HEK293 (cell line): ENCODE measurements at regions not wholly inside any gene's neighbourhood (a gene's known extent, or its start where the extent isn't known, plus 50 kb on each side); places are given as distances from the start of the nearest gene placed in this dataset.

Source experiments
- BCL11A ChIP-seq: fragments of 450-650 bp; formaldehyde crosslinking; IDR thresholded peaks from 2 replicates; pipeline ENCODE4 v1.5.1; 2016; ENCODE audit warnings: low read depth, missing biosample characterization, missing genetic modification characterization
- YY1 ChIP-seq: fragments of 450-650 bp; formaldehyde crosslinking; IDR thresholded peaks from 2 replicates; pipeline ENCODE4 v1.5.1; 2018; ENCODE audit warnings: missing biosample characterization, missing genetic modification characterization
- ZNF311 ChIP-seq: fragments of 450-650 bp; formaldehyde crosslinking; IDR thresholded peaks from 2 replicates; pipeline ENCODE4 v1.5.1; 2017; ENCODE audit warnings: missing biosample characterization, missing genetic modification characterization, borderline replicate concordance
- ZNF514 ChIP-seq: fragments of 450-650 bp; formaldehyde crosslinking; IDR thresholded peaks from 2 replicates; pipeline ENCODE4 v1.5.1; 2016; ENCODE audit warnings: missing biosample characterization, missing genetic modification characterization
- ZNF776 ChIP-seq: fragments of 450-650 bp; formaldehyde crosslinking; IDR thresholded peaks from 2 replicates; pipeline ENCODE4 v1.5.0; 2017; ENCODE audit warnings: missing biosample characterization, missing genetic modification characterization, borderline replicate concordance
- ZSCAN30 ChIP-seq: fragments of 450-650 bp; IDR thresholded peaks from 2 replicates; pipeline ENCODE4 v1.5.1; 2018; ENCODE audit warnings: missing biosample characterization, mild to moderate bottlenecking, missing genetic modification characterization, moderate library complexity
- TF ChIP-seq, protein P1 (sequence below): fragments of 450-650 bp; formaldehyde crosslinking; IDR thresholded peaks from 2 replicates; pipeline ENCODE4 v1.5.1; 2016; ENCODE audit warnings: missing biosample characterization, missing genetic modification characterization
- TF ChIP-seq, protein P2 (sequence below): fragments of 450-650 bp; formaldehyde crosslinking; IDR thresholded peaks from 2 replicates; pipeline ENCODE4 v1.5.1; 2016; ENCODE audit warnings: missing biosample characterization, missing genetic modification characterization
- TF ChIP-seq, protein P3 (sequence below): fragments of 450-650 bp; formaldehyde crosslinking; IDR thresholded peaks from 2 replicates; pipeline ENCODE4 v1.5.1; 2016; ENCODE audit warnings: missing biosample characterization, missing genetic modification characterization

DNA sequence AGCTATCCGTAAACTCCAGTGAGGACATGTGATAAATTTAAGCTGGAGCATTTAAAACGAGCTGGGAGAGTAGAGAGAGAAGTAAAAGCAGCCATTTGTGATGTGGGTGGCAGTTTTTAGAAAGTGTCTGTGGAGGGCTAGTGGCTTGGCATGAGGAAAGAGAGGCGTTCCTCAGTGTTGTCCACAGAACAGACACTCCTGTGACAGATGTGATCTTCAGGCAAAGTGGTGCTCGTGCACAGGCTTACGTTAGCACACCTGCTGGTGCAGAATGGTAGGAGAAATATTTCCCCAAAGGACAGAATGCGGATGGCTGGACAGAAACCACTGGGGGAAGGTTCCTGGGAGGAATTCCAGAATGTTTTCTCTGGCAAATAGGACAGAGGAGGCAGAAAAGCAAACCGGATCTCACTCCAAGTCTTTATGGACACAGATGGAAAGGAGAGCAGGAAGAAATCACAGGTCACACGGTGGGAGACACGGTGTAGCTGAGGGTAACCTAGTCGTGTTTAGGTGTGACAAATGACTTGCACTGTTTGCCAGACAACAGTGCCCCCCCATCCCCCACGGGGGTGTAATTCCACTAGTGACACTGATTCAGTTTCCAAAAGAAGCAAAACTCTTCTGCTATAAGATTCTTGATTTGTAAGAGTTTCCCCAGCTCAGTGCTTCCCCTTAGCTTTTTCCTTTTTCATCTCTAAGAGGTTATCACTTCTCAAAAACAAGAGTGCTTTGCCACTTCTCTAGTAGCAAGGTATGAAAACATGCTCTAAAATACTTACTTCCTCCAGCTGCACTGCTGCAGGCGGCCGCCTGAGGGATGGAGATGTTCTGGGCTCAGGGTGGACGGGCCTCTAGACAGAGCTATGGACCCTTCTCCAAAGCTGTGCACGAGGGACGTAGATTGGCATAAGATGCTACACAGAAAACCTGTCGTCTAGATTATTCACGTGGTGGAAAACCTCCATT is 293.2 kb downstream of the QKI start:
- TF ChIP-seq, protein P1, sequence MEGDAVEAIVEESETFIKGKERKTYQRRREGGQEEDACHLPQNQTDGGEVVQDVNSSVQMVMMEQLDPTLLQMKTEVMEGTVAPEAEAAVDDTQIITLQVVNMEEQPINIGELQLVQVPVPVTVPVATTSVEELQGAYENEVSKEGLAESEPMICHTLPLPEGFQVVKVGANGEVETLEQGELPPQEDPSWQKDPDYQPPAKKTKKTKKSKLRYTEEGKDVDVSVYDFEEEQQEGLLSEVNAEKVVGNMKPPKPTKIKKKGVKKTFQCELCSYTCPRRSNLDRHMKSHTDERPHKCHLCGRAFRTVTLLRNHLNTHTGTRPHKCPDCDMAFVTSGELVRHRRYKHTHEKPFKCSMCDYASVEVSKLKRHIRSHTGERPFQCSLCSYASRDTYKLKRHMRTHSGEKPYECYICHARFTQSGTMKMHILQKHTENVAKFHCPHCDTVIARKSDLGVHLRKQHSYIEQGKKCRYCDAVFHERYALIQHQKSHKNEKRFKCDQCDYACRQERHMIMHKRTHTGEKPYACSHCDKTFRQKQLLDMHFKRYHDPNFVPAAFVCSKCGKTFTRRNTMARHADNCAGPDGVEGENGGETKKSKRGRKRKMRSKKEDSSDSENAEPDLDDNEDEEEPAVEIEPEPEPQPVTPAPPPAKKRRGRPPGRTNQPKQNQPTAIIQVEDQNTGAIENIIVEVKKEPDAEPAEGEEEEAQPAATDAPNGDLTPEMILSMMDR (tag by site-specific recombination): no peak
- TF ChIP-seq, protein P2, sequence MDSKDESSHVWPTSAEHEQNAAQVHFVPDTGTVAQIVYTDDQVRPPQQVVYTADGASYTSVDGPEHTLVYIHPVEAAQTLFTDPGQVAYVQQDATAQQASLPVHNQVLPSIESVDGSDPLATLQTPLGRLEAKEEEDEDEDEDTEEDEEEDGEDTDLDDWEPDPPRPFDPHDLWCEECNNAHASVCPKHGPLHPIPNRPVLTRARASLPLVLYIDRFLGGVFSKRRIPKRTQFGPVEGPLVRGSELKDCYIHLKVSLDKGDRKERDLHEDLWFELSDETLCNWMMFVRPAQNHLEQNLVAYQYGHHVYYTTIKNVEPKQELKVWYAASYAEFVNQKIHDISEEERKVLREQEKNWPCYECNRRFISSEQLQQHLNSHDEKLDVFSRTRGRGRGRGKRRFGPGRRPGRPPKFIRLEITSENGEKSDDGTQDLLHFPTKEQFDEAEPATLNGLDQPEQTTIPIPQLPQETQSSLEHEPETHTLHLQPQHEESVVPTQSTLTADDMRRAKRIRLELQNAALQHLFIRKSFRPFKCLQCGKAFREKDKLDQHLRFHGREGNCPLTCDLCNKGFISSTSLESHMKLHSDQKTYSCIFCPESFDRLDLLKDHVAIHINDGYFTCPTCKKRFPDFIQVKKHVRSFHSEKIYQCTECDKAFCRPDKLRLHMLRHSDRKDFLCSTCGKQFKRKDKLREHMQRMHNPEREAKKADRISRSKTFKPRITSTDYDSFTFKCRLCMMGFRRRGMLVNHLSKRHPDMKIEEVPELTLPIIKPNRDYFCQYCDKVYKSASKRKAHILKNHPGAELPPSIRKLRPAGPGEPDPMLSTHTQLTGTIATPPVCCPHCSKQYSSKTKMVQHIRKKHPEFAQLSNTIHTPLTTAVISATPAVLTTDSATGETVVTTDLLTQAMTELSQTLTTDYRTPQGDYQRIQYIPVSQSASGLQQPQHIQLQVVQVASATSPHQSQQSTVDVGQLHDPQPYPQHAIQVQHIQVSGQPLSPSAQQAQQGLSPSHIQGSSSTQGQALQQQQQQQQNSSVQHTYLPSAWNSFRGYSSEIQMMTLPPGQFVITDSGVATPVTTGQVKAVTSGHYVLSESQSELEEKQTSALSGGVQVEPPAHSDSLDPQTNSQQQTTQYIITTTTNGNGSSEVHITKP (tag by site-specific recombination): no peak
- TF ChIP-seq, protein P3, sequence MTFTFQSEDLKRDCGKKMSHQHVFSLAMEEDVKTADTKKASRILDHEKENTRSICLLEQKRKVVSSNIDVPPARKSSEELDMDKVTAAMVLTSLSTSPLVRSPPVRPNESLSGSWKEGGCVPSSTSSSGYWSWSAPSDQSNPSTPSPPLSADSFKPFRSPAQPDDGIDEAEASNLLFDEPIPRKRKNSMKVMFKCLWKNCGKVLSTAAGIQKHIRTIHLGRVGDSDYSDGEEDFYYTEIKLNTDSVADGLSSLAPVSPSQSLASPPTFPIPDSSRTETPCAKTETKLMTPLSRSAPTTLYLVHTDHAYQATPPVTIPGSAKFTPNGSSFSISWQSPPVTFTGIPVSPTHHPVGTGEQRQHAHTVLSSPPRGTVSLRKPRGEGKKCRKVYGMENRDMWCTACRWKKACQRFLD: no peak
- TF ChIP-seq YY1 (tag by site-specific recombination) (no peak), ZNF776 (no peak), BCL11A (tag by site-specific recombination) (no peak), ZSCAN30 (no peak), ZNF514 (tag by site-specific recombination) (no peak), ZNF311 (no peak)
